Mesendoderm (in vitro differentiated cells): ENCODE measurements at regions not wholly inside any gene's neighbourhood (a gene's known extent, or its start where the extent isn't known, plus 50 kb on each side); places are given as distances from the start of the nearest gene placed in this dataset.
A peak's percentile ranks its signal among the peaks of the same experiment; 100 is the strongest.

Experiments
- DNase-seq: peaks from one replicate; pipeline ENCODE4 v3.0.0; 2013
- H2AK5ac ChIP-seq: 2 replicates; pipeline ENCODE4 v1.6.1; 2013; ENCODE audit warnings: low read length, inconsistent platforms
- H2BK120ac ChIP-seq: 2 replicates; pipeline ENCODE4 v1.6.1; 2013; ENCODE audit warnings: low read depth, mild to moderate bottlenecking, low read length, moderate library complexity, mixed read lengths
- H2BK15ac ChIP-seq: replicated peaks from 2 replicates; pipeline ENCODE4 v1.6.1; 2013; ENCODE audit warnings: low read depth, mild to moderate bottlenecking, moderate library complexity
- H2BK5ac ChIP-seq: 2 replicates; pipeline ENCODE4 v1.6.1; 2013; ENCODE audit warnings: low read length, inconsistent platforms
- H3K18ac ChIP-seq: 2 replicates; pipeline ENCODE4 v1.6.1; 2013; ENCODE audit warnings: mild to moderate bottlenecking, low read length, mixed read lengths
- H3K23ac ChIP-seq: one replicate; pipeline ENCODE4 v1.6.1; 2013; ENCODE audit warnings: low read length
- H3K27ac ChIP-seq: 2 replicates; pipeline ENCODE4 v1.5.1; 2013; ENCODE audit warnings: low read depth, mild to moderate bottlenecking, inconsistent platforms, low read length, moderate library complexity
- H3K27me3 ChIP-seq: 2 replicates; pipeline ENCODE4 v1.6.1; 2013; ENCODE audit warnings: low read length, control low read depth, mild to moderate bottlenecking, inconsistent platforms; ENCODE audit not compliant: insufficient read depth, poor library complexity
- H3K36me3 ChIP-seq: 2 replicates; pipeline ENCODE4 v1.6.1; 2013; ENCODE audit warnings: low read length, inconsistent platforms; ENCODE audit not compliant: control insufficient read depth, insufficient read depth
- H3K4ac ChIP-seq: one replicate; pipeline ENCODE4 v1.6.1; 2013; ENCODE audit warnings: low read depth, mild to moderate bottlenecking, low read length, moderate library complexity
- H3K4me1 ChIP-seq: 2 replicates; pipeline ENCODE4 v1.6.1; 2013; ENCODE audit warnings: low read depth, low read length, inconsistent platforms; ENCODE audit not compliant: control insufficient read depth
- H3K4me2 ChIP-seq: 2 replicates; pipeline ENCODE4 v1.6.1; 2013; ENCODE audit warnings: low read length
- H3K4me3 ChIP-seq: 2 replicates; pipeline ENCODE4 v1.5.1; 2013; ENCODE audit warnings: mild to moderate bottlenecking, low read length
- H3K56ac ChIP-seq: one replicate; pipeline ENCODE4 v1.6.1; 2013; ENCODE audit warnings: low read length
- H3K79me1 ChIP-seq: 2 replicates; pipeline ENCODE4 v1.6.1; 2013; ENCODE audit warnings: low read length, inconsistent platforms
- H3K79me2 ChIP-seq: 2 replicates; pipeline ENCODE4 v1.6.1; 2013; ENCODE audit warnings: mild to moderate bottlenecking, low read length; ENCODE audit not compliant: control insufficient read depth, insufficient read depth
- H3K9ac ChIP-seq: 2 replicates; pipeline ENCODE4 v1.6.1; 2013; ENCODE audit warnings: low read length, inconsistent platforms
- H4K5ac ChIP-seq: one replicate; pipeline ENCODE4 v1.6.1; 2013; ENCODE audit warnings: low read length
- H4K8ac ChIP-seq: one replicate; pipeline ENCODE4 v1.6.1; 2013; ENCODE audit warnings: low read depth, mild to moderate bottlenecking, control low read depth, low read length, moderate library complexity
- WGBS: extraction: QIAGEN DNeasy Blood & Tissue Kit; methylation state at CpG from one replicate; pipeline ENCODE4 v1.1.7; 2013; ENCODE audit warnings: low lambda C conversion rate, missing lambda C conversion rate; ENCODE audit not compliant: insufficient coverage; ENCODE audit errors: extremely low coverage; 5-methylcytosine and 5-hydroxymethylcytosine counted together

GRCh38 chr11:62064221-62064620 lies 59.6 kb upstream of the INCENP start:
- H3K79me2 ChIP-seq = no peaks in the 10 kb centered on the region
- H3K27me3 ChIP-seq = no peaks in the 10 kb centered on the region
- no CpG with 5 or more reads among the region's 2 CpGs for WGBS
- no peak overlapping the region for H2BK5ac ChIP-seq
- H3K4me3 ChIP-seq = no peak overlapping the region
- no peak overlapping the region for H3K4me2 ChIP-seq
- H2AK5ac ChIP-seq = no peak overlapping the region
- H4K8ac ChIP-seq = no peak overlapping the region
- H3K23ac ChIP-seq = no peak overlapping the region
- no peak overlapping the region for H3K4ac ChIP-seq
- H2BK120ac ChIP-seq = no peak overlapping the region
- no peaks in the 10 kb centered on the region for H3K4me1 ChIP-seq
- H2BK15ac ChIP-seq = no peak overlapping the region
- H3K79me1 ChIP-seq = no peaks in the 10 kb centered on the region
- no peak for DNase-seq
- H3K27ac ChIP-seq = no peak overlapping the region
- no peak overlapping the region for H3K56ac ChIP-seq
- H4K5ac ChIP-seq = no peak overlapping the region
- no peak overlapping the region for H3K9ac ChIP-seq
- no peaks in the 10 kb centered on the region for H3K36me3 ChIP-seq
- H3K18ac ChIP-seq = no peak overlapping the region

GRCh38 chr11:62062223-62062861 lies 61.5 kb upstream of the INCENP start:
- DNase-seq = no peak
- Histone ChIP-seq H2AK5ac (no peak overlapping the region), H3K9ac (no peak overlapping the region), H3K27ac (no peak overlapping the region), H3K79me2 (no peaks in the 10 kb centered on the region), H4K8ac (no peak overlapping the region), H3K4me3 (no peak overlapping the region), H3K18ac (no peak overlapping the region), H2BK15ac (no peak overlapping the region), H2BK120ac (no peak overlapping the region), H3K4me2 (no peak overlapping the region), H3K56ac (no peak overlapping the region), H3K4me1 (peaks cover 2% of the 10 kb centered on the region), H3K27me3 (no peaks in the 10 kb centered on the region), H3K23ac (no peak overlapping the region), H3K36me3 (no peaks in the 10 kb centered on the region), H4K5ac (no peak overlapping the region), H2BK5ac (no peak overlapping the region), H3K79me1 (no peaks in the 10 kb centered on the region), H3K4ac (no peak overlapping the region)
- WGBS = no CpG with 5 or more reads among the region's 4 CpGs

GRCh38 chr11:62061356-62062222 lies 62.2 kb upstream of the INCENP start:
- no peak overlapping the region for H4K8ac ChIP-seq
- no peak overlapping the region for H2AK5ac ChIP-seq
- H3K18ac ChIP-seq = no peak overlapping the region
- no peak overlapping the region for H2BK5ac ChIP-seq
- H4K5ac ChIP-seq = no peak overlapping the region
- H3K27ac ChIP-seq = no peak overlapping the region
- H3K36me3 ChIP-seq = no peaks in the 10 kb centered on the region
- no peak overlapping the region for H3K4me2 ChIP-seq
- no peaks in the 10 kb centered on the region for H3K27me3 ChIP-seq
- no peak overlapping the region for H3K4me3 ChIP-seq
- peak; percentile 37 for DNase-seq
- no peaks in the 10 kb centered on the region for H3K79me1 ChIP-seq
- H3K23ac ChIP-seq = no peak overlapping the region
- H3K56ac ChIP-seq = no peak overlapping the region
- peaks cover 2% of the 10 kb centered on the region for H3K4me1 ChIP-seq
- H2BK120ac ChIP-seq = no peak overlapping the region
- H3K79me2 ChIP-seq = no peaks in the 10 kb centered on the region
- no peak overlapping the region for H3K9ac ChIP-seq
- WGBS = no CpG with 5 or more reads among the region's 11 CpGs
- H2BK15ac ChIP-seq = no peak overlapping the region
- H3K4ac ChIP-seq = no peak overlapping the region

- Histone ChIP-seq H3K23ac (no peak overlapping the region), H3K36me3 (no peaks in the 10 kb centered on the region), H2AK5ac (peak overlapping the region; percentile 22), H3K27me3 (no peaks in the 10 kb centered on the region), H2BK120ac (no peak overlapping the region), H3K4me3 (no peak overlapping the region), H3K4me2 (no peak overlapping the region), H3K27ac (no peak overlapping the region), H4K5ac (no peak overlapping the region), H3K56ac (no peak overlapping the region), H3K18ac (peak overlapping the region; percentile 64), H3K9ac (no peak overlapping the region), H4K8ac (no peak overlapping the region), H3K79me2 (no peaks in the 10 kb centered on the region), H2BK5ac (peak overlapping the region; percentile 59), H3K4ac (peak overlapping the region; percentile 65), H2BK15ac (no peak overlapping the region), H3K79me1 (no peaks in the 10 kb centered on the region), H3K4me1 (peaks cover 2% of the 10 kb centered on the region)
- DNase-seq = no peak
- WGBS = no CpG with 5 or more reads among the region's 2 CpGs
Observed at GRCh38 chr11:62057069-62057468, 66.7 kb upstream of the INCENP start.

GRCh38 chr11:62055970-62056369 lies 67.8 kb upstream of the INCENP start:
- DNase-seq = peak; percentile 95
- no peaks in the 10 kb centered on the region for H3K36me3 ChIP-seq
- no peaks in the 10 kb centered on the region for H3K79me2 ChIP-seq
- no peak overlapping the region for H4K8ac ChIP-seq
- no peak overlapping the region for H3K18ac ChIP-seq
- no peaks in the 10 kb centered on the region for H3K27me3 ChIP-seq
- H2BK5ac ChIP-seq = peak overlapping the region; percentile 10
- no peak overlapping the region for H3K4ac ChIP-seq
- peak overlapping the region; percentile 30 for H3K27ac ChIP-seq
- H3K4me1 ChIP-seq = peaks cover 2% of the 10 kb centered on the region
- H2BK120ac ChIP-seq = no peak overlapping the region
- H3K23ac ChIP-seq = no peak overlapping the region
- H3K79me1 ChIP-seq = no peaks in the 10 kb centered on the region
- H3K56ac ChIP-seq = no peak overlapping the region
- H2AK5ac ChIP-seq = no peak overlapping the region
- no peak overlapping the region for H2BK15ac ChIP-seq
- H3K4me3 ChIP-seq = no peak overlapping the region
- WGBS = no CpG with 5 or more reads among the region's 5 CpGs
- H3K4me2 ChIP-seq = no peak overlapping the region
- H4K5ac ChIP-seq = no peak overlapping the region
- no peak overlapping the region for H3K9ac ChIP-seq
